Myocyte (in vitro differentiated cells): ENCODE measurements at regions not wholly inside any gene's neighbourhood (a gene's known extent, or its start where the extent isn't known, plus 50 kb on each side); places are given as distances from the start of the nearest gene placed in this dataset.
"Not testable (repeated sequence)": the region's sequence is repeated elsewhere in the genome, so short reads cannot be mapped to it uniquely, and the experiment has no call there.

ENCODE experiments used
- DNase-seq: peaks from one replicate; pipeline ENCODE4 v3.0.0-alpha.2; 2012; ENCODE audit warnings: low read depth

DNA sequence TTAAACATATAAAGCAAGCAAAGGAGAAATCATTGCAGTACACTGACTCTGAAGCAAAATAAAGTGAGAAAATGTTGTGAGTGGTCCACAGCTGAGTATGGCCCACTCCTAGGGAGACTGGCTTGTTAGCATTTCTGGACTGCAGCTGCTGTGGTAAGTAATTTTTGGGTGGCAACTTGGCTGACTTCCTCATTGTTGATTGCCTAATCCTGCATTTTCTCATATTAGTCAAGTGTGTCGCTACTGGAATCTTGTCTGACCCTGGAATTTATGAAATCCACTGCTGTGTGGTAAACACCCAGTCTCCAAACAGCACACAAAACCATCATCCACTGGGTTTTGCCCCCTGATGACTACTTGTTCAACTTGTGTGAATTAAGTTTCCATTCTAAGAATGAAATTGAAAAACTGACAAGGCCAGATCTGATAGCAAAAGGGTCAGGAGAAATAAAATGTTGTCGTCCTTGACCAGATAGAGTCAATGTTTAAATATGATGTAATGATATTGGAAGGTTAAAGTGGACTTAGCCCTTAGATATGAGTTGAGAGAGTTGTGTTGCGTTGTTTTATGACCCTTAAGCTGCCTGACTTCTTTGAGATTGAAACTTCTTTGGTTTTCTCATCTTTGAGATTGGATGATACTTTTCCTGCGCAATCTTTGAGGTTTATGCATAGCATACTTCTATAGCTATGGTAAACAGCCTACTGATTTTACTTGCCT lies 106.6 kb upstream of the SEC22B start:
- DNase-seq: not testable (repeated sequence)

DNA sequence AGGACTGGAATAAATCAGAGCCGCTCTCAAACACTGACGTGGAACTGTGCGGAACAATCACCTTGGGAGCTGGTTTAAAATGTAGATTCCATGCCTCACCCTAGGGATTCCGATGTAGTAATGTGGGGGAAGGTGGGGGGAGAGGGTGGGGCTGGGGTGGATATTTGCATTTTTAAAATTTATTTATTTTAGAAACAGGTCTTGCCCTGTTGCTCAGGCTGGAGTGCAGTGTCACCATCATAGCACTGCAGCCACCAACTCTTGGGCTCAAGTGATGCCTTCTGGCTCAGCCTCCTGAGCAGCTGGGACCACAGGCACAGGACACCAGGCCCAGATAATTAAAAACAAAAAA lies 101.9 kb upstream of the SEC22B start:
- DNase-seq: not testable (repeated sequence)

DNA sequence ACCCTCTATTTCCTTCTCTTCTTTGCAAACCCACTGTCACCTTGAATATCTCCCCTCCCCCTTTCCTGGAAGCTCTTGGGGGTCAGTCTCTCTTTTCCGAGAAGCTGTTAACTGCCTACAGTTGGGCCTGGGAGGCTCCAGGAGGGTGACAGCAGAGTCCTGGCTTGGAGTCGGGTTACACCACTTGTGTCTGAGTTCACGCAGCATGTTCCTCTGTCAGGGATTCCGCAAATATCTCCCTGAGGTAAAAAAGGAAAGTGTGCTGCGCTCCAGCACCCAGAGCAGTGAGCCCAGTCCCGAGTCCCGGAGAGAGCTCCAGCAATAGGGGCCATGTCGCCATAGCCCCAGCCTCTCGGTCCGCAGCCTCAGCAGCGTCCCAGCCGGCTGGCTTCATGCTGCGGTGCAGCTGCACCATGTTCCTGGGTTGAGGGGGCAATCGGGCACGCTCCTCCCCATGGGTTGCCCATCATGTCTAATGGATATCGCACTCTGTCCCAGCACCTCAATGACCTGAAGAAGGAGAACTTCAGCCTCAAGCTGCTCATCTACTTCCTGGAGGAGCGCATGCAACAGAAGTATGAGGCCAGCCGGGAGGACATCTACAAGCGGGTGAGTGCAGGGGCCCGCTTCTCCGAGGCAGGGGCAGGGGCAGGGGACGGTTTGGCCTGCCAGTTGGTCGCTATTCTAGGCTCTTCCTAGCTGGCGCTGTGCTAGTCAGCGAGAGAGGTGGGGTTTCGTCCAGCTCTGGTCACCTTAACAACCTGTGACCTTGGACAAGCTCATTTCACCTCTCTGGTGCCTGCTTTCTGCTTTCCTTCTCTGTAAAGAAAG lies 101.3 kb upstream of the SEC22B start:
- not testable (repeated sequence) for DNase-seq

DNA sequence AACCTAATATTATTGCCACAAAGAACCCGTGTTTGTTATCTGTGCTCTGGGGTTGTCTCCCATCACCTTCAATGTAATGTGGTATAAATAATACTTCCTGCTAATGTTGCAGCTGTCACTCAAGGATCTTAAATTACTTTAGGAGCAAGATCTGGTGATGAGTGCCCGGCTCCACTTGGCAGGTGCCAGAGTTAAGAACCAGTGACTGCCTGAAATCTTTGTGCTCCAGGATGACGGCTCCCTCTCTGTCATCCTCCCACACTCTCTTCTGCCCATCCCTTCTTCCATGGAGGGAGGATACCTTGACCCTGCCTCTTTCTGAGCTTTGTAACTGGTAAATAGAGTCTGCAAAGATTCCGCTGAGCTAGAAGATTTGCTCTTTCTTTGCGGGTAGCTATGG lies 100.4 kb upstream of the SEC22B start:
- DNase-seq: not testable (repeated sequence)

DNA sequence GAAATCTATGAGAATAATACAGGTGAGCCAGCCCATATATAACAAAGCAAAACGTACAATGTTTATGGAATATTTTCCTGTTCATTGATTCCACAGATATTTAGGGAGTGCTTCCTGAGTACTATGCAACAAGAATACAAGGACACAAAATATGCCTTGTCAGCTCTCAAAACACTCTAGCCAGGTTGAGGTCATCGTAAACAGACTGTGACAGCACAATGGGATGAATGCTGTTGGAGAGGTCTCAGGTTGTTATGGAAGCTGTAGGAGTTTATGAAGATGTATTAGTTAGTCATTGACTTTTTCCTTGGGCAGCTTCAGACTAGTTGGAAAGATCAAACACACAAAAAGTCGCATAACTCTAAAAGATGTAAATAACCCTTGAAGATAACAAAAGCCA lies 98.1 kb upstream of the SEC22B start:
- not testable (repeated sequence) for DNase-seq

DNA sequence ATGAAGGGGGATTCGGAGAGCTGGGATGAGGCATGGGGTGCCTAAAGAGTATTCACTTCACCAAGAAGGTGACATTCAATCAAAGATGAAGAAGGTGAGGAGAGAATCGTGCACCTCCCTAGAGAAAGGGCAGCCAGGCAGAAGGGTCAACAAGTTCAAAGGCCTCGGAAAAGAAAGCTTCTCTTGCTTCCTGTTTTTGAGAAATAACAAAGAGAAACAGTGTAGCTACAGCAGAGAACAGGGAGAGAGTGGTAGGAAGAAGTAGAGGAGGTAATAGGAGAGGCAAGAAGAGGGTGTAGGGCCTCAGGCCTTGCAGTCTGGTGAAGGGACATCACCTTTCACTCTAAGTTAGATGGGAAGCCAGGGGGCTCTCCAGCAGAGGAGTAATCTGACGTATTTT lies 97.0 kb upstream of the SEC22B start:
- DNase-seq: not testable (repeated sequence)

DNA sequence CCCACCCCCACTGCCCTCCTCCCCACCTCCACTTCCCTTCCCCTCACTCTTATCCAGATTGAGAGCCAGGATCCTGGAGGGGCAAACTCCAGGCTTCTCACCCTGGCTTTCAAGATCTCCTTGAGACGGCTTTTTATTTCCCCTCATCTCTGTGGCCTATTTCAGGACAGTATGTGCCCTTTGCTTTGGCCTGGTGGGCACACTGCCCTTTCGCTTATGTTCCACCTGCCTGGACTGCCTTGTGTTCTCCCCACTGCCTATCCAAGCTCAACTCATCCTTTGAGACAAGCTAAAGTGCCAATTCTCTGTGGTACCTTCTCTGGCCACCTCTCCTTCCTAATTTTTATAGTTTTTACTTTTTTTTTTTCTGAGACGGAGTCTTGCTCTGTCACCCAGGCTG lies 95.9 kb upstream of the SEC22B start:
- not testable (repeated sequence) for DNase-seq

- DNase-seq: not testable (repeated sequence)
Measured at GRCh38 chr1:120271561-120272221, 95.4 kb upstream of the SEC22B start.

DNA sequence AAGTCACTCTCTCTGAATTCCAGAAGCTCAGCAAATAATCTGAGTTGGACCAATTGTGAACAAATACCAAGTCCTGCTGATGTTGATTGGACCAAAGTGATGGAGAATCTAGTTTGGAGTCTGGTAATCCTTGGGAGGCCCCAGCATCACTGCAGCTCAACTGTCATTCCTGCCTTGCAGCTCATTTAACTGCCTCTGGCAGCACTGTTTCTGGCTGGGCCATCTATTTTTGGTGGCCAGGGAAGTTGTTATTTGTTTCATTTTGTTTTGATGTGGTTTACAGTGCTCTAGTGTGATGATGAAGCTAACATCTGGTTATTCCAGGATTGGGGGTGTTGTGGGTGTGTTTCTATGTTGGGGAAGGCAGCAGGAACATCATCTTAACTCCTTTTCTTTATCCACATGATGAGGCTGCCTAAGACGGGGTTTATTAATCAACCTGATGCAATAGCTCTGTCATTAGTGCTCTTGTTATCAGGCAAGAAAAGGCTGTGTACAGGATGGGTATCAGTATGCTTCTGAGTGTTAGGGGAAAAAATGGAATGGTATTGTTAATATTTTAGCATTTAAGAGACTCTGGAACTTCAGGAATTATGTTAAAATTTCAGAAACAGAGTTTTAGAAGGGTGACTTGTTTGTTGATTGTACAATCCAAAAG lies 91.7 kb upstream of the SEC22B start:
- DNase-seq: not testable (repeated sequence)

DNA sequence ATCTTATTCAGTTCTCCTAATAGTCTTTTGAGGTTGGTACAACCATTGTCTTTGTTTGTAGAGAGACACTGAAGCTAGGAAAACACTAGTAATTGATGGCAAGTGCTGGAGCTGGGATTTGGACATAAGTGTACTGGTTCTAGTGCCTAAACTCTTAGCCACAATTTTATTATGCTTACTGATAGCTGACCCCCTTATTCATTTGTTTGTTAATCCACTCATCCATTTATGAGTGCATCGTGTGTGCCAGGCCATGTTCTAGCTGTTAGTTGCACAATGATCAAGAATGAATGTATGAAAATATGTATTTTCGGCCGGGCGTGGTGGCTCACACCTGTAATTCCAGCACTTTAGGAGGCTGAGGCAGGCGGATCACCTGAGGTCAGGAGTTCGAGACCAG lies 88.2 kb upstream of the SEC22B start:
- not testable (repeated sequence) for DNase-seq

GRCh38 chr1:120262791-120263751 lies 86.8 kb upstream of the SEC22B start:
- not testable (repeated sequence) for DNase-seq

GRCh38 chr1:120257778-120258105 lies 81.4 kb upstream of the SEC22B start:
- DNase-seq: not testable (repeated sequence)

GRCh38 chr1:120257064-120257777 lies 80.9 kb upstream of the SEC22B start:
- not testable (repeated sequence) for DNase-seq

GRCh38 chr1:120250756-120251155 lies 74.4 kb upstream of the SEC22B start:
- not testable (repeated sequence) for DNase-seq

DNA sequence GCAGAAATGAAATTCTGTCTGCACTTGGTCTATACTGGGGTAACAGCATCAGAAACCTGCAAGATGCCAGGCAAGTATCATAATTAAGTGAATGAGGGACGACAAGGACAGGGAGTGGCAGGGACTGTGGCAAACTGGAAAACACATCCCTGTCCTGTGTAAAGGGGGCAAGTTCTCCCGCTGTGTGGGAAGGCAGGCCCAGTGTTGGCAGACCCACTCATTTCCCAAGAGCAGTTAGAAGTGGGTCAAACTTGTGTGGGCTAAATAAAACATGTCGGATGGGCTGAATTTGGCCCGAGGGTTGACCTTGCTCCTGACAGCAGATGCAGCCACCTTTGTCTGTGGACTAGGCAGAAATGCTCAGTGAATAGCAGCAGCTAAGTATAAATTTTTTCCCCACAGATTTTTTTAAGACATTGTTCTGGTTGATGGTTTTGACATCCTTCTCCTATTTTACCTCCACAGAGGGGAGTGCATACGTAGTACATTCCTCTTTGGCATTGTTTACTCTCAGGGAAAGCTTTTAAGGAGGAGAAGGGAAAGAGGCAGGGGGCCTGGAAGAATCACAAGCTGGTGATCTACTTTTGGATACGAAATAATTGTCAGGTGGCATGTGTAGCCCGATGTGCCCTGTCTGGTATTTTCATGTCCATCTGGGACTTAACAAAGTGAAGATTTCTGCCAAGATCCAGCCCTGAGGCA lies 72.6 kb upstream of the SEC22B start:
- DNase-seq: not testable (repeated sequence)

DNA sequence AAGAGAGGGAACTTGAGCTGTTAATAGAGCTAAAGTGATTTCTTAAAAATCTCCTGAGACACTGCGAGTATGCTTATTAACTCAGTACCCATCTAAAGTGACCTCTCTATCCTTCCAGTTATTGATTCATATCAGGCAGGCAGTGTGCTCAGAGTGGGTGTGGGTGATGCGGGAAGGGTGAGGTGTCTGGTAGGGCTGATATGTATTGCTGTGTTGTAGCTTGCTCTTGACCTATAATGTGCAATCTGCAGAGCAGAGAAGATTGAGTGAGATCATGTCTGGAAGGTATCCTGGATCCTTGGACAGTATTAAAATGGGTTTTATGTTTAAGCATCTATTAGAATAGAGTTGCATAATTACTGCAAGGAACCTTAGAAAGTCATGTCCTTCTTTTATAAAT lies 71.9 kb upstream of the SEC22B start:
- DNase-seq: not testable (repeated sequence)

DNA sequence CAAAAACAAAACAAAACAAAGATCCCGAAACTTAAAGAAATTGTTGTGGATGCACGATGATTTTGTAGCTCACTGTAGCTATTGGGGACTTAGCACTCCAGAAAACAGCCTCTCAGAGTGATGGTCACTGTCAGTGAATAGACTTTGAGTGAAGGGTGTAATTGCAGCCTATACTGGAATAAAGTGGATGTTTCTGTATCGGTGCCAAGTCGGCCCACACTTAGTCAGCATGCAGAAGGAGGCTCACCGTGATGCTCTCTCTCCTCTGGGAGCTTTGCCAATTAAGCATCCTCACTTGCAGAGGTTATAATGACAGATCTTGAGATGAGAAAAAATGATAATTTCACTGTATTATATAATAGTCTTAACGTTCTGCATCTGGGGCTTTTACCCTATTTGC lies 67.5 kb upstream of the SEC22B start:
- not testable (repeated sequence) for DNase-seq

GRCh38 chr1:120242582-120242981 lies 66.3 kb upstream of the SEC22B start:
- DNase-seq: not testable (repeated sequence)

DNA sequence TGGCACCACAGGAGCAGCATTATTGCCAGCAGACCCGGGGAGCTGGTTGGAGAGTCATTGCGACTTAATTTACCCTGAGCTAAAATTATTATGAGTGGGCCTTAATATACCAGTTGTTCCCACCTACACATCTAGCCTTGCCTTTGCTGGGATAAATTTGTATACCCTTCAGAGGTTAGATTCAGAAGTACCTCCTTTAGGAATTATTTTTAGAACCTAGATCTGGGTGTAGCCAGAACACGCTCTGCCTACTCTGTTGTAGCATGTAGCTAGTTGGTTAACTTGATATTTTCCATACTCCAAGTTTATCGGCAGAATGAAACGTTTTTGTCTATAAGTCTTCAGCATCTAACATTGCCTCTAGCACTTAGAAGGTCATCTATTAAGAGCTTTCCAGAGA lies 65.5 kb upstream of the SEC22B start:
- DNase-seq: not testable (repeated sequence)
